ENCODE measurements at regions not wholly inside any gene's neighbourhood (a gene's known extent, or its start where the extent isn't known, plus 50 kb on each side); places are given as distances from the start of the nearest gene placed in this dataset.

DNA sequence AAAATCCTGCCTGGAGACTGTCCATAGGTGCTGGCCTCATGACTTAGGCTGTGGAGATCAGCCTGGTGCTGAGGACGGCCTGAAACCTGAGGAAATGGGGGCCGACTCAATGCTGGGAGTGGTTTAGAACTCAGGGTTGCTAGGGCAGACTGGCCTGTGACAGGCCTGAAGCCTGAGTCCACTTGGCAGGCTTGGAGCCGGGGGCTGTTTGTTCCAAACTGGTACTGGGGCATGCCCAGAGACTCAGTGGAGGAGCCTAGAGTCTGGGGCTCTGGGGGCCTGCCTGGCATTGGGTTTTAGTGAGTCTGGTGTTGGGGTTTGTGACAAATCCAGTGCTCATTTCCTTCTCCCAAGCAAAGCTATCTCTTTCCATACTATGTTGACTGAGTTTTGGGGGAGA, 489.7 kb upstream of the CNKSR2 start:
- in situ Hi-C loops (cut with MboI; ENCODE audit: low sequenced_read_pairs) = no loop called here

DNA sequence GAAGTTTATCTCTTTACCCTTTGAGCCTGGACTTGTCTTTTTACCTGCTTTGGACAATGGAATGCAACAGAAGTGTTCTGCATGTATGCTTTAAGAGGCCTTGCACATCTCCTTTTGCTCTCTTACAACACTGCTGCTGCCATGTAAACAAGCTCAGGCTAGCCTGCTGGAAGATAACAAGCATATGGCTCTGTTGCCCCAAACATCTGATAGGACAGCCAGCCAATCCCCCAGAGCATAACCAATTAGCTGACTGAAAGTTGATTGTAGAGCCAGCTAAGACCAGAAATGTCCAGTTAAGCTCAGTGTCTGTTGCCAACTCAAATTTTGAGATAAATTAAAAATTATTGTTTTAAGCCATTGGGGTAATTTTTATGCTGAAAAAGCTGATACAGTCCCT, 510.6 kb upstream of the CNKSR2 start:
- in situ Hi-C loops (cut with MboI; ENCODE audit: low sequenced_read_pairs) = no loop called here

DNA sequence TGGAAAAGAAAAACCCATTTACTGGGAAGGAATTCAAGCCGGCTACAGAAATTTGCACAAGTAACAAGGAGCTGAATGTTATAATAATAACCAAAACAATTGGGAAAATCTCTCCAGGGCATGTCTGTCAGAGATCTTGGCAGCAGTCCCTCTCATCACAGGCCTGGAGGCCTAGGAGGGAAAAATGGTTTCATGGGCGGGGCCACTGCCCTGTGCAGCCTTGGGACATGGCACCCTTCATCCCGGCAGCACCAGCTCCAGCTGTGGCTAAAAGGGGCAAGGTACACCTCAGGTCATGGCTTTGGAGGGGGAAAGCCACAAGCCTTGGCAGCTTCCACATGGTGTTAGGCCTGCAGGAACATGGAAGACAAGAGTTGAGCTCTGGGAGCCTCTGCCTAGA, 513.1 kb upstream of the CNKSR2 start:
- in situ Hi-C loops (cut with MboI; ENCODE audit: low sequenced_read_pairs) = no loop called here

DNA sequence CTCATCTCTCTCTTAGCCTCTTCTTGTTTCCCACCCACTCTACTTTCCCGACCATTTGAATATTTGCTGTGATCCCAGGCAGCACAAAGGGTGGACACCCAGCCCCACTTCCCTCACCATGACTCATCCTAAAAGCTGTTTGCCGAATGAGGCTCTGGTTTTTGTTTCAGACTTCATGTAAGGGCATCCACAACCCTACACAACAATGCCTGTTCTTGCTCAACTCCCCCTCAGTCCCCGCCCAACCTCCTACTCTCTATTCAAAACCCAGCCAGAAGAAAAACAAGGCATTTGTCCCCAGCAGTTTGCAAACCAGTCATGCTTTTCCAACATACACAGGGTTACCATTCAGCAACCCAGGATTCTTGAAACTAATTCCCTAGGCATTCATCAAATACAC, 516.5 kb upstream of the CNKSR2 start:
- in situ Hi-C loops (cut with MboI; ENCODE audit: low sequenced_read_pairs) = no loop called here

DNA sequence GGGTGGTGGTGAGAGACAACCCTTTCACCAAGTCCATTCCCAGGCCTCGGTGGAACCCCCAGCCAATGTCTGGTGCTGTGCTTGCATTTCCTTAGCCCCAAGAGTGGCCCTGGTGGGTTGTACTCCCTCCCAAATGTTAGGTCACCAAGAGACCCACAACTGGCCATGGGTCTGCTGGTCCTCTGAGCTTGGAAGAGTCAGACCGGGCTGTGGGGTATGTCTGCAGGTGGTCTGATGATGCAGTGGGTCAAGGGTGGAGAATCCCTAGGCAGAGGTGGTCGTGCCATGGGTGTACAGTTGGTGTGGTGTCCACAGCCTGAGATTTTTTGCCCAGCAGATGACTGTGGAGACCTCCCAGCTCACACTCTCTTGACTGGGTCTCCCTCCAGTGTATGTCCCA, 535.7 kb upstream of the CNKSR2 start:
- in situ Hi-C loops (cut with MboI; ENCODE audit: low sequenced_read_pairs) = no loop called here

DNA sequence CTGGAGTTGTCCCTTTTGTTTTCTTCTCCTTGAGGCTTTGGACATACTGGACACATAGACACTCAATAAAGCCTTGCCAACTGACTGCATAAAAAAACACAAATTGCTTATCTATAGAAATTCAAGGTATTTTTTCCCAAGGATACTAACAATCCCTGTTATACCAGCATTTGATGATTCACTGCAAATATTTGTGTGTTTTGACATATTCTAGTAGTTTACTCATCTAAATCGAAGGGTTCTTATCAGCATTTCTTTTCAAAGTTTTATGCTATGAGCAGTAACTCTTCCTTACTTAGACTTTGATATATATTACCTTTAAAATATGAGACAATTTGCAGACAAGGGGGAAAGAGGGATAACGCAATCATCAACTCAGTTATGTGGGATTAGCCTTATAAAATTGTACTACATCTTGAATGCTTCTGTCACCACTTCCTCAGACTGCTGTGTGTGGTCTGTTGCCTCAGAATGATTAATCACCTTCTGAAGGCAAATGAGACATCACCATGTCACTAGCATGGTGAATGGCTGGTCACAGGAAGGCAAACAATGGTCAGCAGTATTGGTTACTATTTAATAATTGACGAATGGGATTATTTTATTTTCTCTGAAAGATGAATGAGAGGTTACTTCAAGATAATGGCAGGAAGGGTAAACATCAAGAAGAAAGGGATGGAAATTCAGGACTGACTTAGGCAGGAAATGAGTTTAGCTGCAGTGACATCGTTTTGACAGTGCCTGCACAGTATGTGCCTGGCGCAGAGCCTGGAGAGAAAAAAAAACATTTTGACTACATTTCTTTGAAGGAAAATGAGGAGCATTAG, 544.3 kb upstream of the CNKSR2 start:
- in situ Hi-C loops (cut with MboI; ENCODE audit: low sequenced_read_pairs) = no loop called here

DNA sequence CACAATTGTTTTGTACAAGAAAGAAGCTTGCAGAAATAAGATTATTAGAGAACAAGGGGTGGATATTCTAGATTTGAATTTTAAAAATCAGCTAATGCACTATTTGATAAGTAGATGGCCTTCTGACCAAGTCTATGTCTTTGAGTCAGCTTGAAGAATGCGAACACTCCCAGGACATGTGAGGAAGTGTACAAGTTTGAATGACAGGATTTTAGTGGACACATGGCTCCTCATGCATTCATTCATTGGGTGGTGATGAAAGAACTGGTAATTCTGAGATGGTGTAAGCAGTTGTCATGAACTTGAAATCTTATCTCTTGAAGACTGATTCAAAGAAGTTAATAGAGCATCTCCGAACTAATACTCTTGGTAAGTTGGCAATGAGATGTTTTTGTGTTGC, 548.2 kb upstream of the CNKSR2 start:
- in situ Hi-C loops (cut with MboI; ENCODE audit: low sequenced_read_pairs) = no loop called here

DNA sequence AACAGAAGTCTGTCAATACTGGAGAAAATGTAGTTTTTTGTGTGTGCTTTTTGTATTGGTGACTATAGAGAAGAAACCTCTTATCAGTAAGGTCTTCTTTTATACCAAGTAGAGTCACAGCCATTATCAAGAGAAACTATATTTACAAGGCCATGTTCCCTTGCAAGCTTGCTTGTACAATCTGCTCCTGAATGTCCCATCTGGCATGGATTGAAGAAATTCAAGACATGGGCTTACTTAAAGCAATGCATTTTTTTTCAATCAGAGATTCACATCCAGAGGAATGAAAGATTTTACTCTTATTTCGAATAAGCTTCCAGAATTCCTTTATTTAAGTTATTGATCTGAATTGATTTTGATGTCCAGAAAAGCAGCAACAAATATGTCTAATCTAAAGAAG, 537.3 kb upstream of the RPS6KA3 start:
- in situ Hi-C loops (cut with MboI; ENCODE audit: low sequenced_read_pairs) = no loop called here

DNA sequence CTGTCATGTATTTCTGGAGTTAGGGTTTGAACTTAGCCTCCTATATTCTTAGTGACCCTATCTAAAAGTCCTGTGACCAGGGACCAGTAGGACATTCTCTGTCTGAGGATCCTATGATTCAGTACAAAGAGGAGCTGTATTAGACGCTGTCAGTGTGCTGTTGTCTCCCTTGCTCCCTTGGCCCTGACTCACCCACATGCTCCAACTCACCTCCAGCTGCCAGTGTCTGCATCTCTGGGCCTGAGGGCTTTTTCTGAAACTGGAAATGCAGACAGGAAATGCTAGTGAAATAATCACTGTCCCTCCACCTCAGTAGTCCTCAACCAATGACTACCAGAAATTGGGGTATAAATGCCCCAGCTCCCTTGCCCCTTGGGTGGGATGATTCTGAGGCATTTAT, 535.3 kb upstream of the RPS6KA3 start:
- in situ Hi-C loops (cut with MboI; ENCODE audit: low sequenced_read_pairs) = no loop called here

DNA sequence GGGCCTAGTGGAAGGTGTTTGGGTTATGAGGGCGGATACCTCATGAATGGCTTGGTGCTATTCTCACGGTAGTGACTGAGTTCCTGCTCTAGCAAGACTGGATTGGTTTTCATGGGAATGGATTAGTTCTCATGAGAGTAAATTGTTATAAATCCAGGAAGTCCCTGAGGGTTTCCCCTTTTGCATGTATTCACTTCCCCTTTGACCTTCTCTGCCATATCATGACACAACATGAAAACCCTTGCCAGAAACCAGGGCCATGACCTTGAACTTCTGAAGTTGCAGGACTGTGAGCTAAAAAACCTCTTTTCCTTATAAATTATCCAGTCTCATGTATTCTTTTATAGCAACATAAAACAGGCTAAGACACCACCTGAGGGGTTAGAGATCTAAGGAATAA, 529.7 kb upstream of the RPS6KA3 start:
- in situ Hi-C loops (cut with MboI; ENCODE audit: low sequenced_read_pairs) = no loop called here

DNA sequence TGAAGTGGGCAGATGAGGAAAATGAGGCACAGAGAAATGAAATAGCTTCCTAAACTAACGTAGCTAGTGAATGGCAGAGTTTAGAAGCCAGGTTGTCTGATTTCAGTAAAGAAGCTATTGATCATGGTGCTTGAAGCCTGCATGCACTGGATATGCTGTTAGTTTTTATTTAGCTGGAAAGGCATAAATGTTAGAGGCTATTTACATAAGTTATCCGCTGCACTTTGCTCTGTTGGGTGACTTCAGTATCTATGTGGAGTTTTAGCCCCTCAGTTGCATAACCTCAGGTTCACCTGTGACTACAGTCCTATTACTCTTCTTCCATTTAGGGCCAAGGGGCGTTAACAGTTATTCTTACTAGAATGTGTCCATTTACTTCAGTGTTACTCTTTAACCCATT, 522.4 kb upstream of the RPS6KA3 start:
- in situ Hi-C loops (cut with MboI; ENCODE audit: low sequenced_read_pairs) = no loop called here

DNA sequence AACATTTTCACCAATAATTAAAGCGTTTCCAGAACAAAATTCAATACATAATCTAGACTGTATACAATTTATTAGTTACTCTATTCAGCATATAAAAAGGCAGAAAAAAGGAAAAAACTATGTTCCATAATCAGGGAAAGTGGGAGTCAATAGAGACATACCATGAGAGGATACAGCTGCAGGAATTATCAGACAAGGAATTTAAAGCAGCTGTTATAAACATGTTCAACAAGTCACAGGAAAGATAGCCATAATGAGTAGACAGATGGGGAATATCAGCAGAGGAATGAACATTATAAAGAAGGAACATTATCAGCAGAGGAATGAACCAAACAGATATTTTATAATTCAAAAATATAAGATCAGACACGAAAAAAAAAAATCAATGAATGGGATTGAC, 500.6 kb upstream of the RPS6KA3 start:
- in situ Hi-C loops (cut with MboI; ENCODE audit: low sequenced_read_pairs) = no loop called here

DNA sequence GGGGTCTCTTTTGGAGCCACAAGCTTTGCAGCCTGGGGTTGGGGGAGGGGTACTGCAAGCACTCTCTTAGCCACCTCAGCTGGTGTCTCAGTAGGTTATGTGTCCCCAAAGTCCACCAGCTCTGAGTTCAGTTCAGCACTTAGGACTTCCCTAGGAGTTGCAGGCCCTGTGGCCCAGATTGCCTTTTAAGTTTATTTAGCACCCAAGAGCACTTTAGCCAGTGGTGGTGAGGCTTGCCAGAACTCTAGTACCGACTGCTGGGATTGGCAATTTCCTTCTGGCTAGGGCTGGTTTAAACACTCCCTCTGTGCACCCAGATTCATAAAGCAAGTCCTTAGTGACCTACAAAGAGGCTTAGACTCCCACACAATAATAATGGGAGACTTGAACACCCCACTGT, 489.9 kb upstream of the RPS6KA3 start:
- in situ Hi-C loops (cut with MboI; ENCODE audit: low sequenced_read_pairs) = no loop called here

DNA sequence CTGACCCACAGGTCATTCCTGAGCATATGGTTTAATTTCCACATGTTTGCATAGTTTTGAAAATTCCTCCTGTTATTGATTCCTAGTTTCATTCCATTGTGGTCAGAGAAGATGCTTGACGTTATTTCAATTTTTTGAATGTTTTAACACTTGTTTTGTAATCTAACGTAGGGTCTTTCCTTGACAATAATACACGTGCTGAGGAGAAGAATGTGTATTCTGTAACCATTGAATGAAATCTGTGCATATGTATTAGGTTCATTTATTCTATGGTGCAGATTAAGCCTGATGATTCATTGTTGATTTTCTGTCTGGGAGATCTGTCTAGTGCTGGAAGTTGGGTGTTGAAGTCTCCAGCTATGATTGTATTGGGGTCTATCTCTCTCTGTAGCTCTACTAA, 486.4 kb upstream of the RPS6KA3 start:
- in situ Hi-C loops (cut with MboI; ENCODE audit: low sequenced_read_pairs) = no loop called here

DNA sequence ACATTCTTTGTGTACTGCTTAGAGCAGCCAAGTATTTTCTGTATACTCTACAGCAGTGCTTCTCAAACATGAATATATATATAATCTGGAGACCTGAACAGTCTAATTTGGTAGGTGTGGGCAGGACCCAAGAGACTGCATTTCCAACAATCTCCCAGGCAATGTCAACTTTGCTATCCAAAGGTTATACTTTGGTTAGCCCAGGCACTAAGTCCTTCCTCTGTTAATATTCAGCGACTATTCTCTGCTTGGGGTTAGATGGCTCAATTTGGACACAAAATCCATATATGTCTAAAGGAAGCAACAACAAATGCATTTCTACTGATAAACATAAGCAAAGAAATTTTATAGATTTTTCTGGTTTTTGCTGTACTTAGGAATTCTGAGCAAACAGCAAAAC, 480.0 kb upstream of the RPS6KA3 start:
- in situ Hi-C loops (cut with MboI; ENCODE audit: low sequenced_read_pairs) = no loop called here

DNA sequence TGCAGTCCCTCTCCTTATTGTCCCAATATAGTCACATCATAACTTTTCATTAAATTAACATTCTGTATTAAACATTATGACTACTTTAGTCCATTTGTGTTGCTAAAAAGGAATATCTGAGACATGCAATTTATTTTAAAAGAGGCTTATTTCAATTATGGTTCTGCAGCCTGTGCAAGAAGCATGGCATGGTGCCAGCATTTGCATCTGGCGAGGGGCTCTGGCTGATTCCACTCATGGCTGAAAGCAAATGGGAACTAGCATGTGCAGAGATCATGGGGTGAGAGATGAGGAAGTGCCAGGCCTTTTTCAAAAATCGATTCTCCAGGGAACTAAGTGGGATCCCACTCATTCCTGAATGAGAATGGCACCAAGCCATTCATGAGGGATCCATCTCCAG, 476.3 kb upstream of the RPS6KA3 start:
- in situ Hi-C loops (cut with MboI; ENCODE audit: low sequenced_read_pairs) = no loop called here

DNA sequence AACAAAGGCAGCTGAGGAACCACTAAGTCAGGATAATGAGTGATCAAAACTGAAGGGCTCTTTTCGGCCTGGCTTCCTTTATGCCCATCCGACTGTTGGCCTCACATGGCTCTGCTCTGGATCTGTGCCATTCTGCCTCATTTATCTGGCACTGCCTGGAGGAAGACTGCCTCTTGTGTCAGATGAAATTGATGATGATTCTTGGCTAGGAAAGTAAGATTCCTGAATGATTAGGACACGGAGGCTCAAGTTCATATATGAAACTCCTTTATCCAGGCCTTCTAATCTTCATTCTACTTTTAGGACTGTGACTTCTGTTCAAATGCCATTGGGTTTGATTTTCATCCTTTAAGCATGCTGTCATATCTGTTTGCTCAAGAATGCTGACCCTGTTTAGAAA, 475.4 kb upstream of the RPS6KA3 start:
- in situ Hi-C loops (cut with MboI; ENCODE audit: low sequenced_read_pairs) = no loop called here

DNA sequence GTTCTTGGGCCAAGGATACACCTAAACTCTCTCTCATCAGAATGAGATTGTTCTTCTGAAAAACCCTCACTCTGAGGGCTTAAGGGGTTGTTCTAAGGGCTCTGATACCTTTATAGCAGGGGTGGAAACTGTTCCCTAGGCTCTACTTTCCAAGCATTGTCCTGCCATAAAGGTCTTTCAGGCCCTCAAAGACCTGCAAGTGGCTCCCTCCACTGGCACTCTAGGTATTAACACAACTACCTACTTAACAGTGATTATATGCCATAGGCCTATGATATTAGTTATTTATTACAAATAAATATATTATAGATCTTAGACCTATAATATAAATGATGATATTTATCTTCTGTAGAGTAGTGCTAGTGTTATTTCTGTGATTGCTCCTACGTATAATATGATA, 473.7 kb upstream of the RPS6KA3 start:
- in situ Hi-C loops (cut with MboI; ENCODE audit: low sequenced_read_pairs) = no loop called here

DNA sequence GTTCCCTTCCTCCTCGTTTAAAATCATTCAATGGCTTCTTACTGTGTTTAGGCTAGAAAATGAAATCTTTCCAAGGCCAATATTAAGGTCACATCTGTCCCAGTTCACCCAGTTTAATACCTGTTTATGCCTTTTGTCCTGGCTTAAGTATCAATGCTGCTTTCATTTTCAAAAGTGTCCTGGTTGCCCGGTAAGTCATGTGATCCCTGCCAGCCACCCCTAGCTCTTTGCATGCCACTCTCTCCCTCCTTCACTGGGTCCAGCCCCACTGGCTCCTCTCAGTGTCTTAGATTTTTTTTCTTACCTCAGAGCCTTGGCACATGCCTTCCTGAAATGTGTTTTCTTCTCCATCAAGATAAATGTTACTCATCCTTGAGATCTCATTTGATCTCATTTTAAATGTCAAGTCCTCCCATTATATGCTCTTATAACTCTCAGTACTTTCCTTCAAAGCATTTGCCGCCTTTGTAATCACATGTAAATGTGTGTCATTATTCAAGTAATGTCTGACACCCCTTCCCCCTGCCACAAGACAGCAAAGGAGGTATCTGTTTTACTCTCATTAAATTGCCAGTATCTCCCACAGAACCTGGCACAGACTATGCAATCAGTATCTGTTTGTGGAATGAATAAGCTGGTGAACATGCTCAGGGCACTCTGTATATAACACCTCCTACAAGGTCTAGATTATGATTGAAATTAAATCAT, 472.5 kb upstream of the RPS6KA3 start:
- in situ Hi-C loops (cut with MboI; ENCODE audit: low sequenced_read_pairs) = no loop called here

DNA sequence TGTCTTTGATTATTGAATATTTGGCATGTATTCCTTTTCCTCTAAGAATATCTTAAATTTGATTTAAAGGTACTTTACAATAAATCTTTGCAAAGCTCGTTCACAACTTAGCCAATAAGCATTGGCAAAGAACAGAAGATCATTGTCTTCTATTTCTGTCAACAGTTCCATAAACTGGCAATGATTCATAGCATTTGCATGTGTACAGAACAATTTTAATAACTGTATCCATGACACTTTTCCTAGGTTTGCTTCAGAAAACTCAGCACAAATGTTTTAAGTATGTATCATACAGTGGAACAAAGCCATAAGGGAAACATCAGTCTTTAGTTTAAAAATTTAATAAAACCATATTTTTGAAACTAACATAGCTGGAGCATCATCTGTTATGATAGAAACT, 462.7 kb upstream of the RPS6KA3 start:
- in situ Hi-C loops (cut with MboI; ENCODE audit: low sequenced_read_pairs) = no loop called here

DNA sequence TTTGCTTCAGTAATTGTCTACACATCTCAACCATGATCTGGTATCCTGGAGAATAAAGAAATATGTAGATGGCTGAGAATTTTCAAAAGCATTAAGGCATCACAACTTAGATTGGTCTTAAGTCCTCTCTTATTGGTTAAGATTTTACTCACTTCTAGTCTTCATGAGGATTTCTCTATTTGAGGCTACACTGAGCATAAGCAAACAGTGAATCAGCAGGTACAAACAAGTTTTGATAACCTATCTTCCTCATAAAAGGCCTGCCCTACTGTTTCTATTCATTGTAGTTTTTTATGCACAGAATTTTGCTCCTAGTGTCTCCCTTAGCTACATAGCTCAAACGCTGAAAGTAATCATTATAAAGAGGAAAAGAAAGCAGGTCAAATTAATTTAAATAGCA, 460.7 kb upstream of the RPS6KA3 start:
- in situ Hi-C loops (cut with MboI; ENCODE audit: low sequenced_read_pairs) = no loop called here

DNA sequence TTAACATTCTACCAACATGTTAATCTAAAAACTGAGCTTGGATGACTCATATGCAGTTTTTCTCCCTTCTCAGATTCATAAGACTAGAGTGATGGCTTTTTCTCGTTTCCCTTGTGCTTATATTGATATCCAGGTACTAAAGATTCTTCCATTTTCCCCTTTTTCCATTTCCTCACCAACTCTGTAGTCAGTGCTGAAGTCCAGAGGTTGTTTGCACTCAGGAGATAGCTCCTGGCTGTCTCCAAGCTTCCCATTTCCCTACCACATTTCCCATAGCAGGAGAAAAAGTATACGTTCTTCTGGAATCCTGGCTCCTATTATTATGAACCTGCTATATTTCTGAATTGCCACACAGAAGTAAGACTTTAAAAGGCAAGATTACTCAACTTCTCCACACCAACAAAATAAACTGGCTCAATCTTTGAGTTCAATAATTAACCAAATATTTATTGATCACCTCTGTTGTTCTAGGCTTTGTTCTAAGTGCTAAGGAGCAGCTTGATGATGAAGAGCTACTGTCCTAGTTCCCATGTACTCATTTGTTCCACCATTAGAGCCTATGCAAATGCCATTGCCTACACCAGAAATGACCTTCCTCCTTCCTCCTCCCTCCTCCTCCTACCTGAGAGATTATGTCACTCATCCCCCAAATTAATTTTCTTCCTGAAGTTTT, 454.4 kb upstream of the RPS6KA3 start:
- in situ Hi-C loops (cut with MboI; ENCODE audit: low sequenced_read_pairs) = no loop called here

All from HL-60/S4 treated with retinoic acid at 250 ng/mL for 4 days and 3 days (cell line).